GM19397 (cell line): ENCODE measurements at regions not wholly inside any gene's neighbourhood (a gene's known extent, or its start where the extent isn't known, plus 50 kb on each side); places are given as distances from the start of the nearest gene placed in this dataset.
"Not testable (repeated sequence)": the region's sequence is repeated elsewhere in the genome, so short reads cannot be mapped to it uniquely, and the experiment has no call there.

Experiments
- ATAC-seq: cut with Tn5 transposase; IDR thresholded peaks from one replicate; pipeline ENCODE4 v1.9.1; 2021; ENCODE audit warnings: mild to moderate bottlenecking, moderate library complexity; ENCODE audit not compliant: unreplicated experiment

GRCh38 chrX:25442499-25442898 lies 426.7 kb upstream of the ARX start:
- no peak for ATAC-seq

GRCh38 chrX:25433307-25433706 lies 417.5 kb upstream of the ARX start:
- ATAC-seq = no peak

- ATAC-seq = no peak
These were observed 416.6 kb upstream of the ARX start for GRCh38 chrX:25432396-25432795.

GRCh38 chrX:25427873-25428555 lies 412.2 kb upstream of the ARX start:
- ATAC-seq = no peak

- ATAC-seq = not testable (repeated sequence)
These were observed 388.4 kb upstream of the ARX start for GRCh38 chrX:25404163-25404562.

GRCh38 chrX:25389266-25389665 lies 373.5 kb upstream of the ARX start:
- no peak for ATAC-seq

GRCh38 chrX:25383196-25383595 lies 367.4 kb upstream of the ARX start:
- ATAC-seq = no peak

- ATAC-seq = no peak
These were observed 340.7 kb upstream of the ARX start for GRCh38 chrX:25356456-25356855.

- ATAC-seq = no peak
These were observed 328.6 kb upstream of the ARX start for GRCh38 chrX:25344161-25344936.

GRCh38 chrX:25343060-25343459 lies 327.3 kb upstream of the ARX start:
- ATAC-seq = no peak

GRCh38 chrX:25337841-25338240 lies 322.1 kb upstream of the ARX start:
- no peak for ATAC-seq

GRCh38 chrX:25300994-25301393 lies 285.2 kb upstream of the ARX start:
- no peak for ATAC-seq

- no peak for ATAC-seq
These were observed 281.1 kb upstream of the ARX start for GRCh38 chrX:25296850-25297249.

GRCh38 chrX:25295466-25295865 lies 279.7 kb upstream of the ARX start:
- ATAC-seq = no peak

GRCh38 chrX:25290132-25290531 lies 274.4 kb upstream of the ARX start:
- no peak for ATAC-seq

GRCh38 chrX:25288676-25289075 lies 272.9 kb upstream of the ARX start:
- no peak for ATAC-seq

- no peak for ATAC-seq
These were observed 271.8 kb upstream of the ARX start for GRCh38 chrX:25287521-25287920.

- ATAC-seq = no peak
These were observed 269.8 kb upstream of the ARX start for GRCh38 chrX:25285598-25285997.

GRCh38 chrX:25279510-25279909 lies 263.7 kb upstream of the ARX start:
- ATAC-seq = no peak

GRCh38 chrX:25278341-25278740 lies 262.6 kb upstream of the ARX start:
- no peak for ATAC-seq

GRCh38 chrX:25277574-25277973 lies 261.8 kb upstream of the ARX start:
- no peak for ATAC-seq

- ATAC-seq = no peak
These were observed 259.4 kb upstream of the ARX start for GRCh38 chrX:25275159-25275558.

- ATAC-seq = no peak
These were observed 225.7 kb upstream of the ARX start for GRCh38 chrX:25241461-25241860.
